Left kidney (tissue), 1 donor: ENCODE measurements at regions not wholly inside any gene's neighbourhood (a gene's known extent, or its start where the extent isn't known, plus 50 kb on each side); places are given as distances from the start of the nearest gene placed in this dataset.

ENCODE experiments used
- DNase-seq: peaks from one replicate; pipeline ENCODE4 v3.0.0-alpha.2; 2013

DNA sequence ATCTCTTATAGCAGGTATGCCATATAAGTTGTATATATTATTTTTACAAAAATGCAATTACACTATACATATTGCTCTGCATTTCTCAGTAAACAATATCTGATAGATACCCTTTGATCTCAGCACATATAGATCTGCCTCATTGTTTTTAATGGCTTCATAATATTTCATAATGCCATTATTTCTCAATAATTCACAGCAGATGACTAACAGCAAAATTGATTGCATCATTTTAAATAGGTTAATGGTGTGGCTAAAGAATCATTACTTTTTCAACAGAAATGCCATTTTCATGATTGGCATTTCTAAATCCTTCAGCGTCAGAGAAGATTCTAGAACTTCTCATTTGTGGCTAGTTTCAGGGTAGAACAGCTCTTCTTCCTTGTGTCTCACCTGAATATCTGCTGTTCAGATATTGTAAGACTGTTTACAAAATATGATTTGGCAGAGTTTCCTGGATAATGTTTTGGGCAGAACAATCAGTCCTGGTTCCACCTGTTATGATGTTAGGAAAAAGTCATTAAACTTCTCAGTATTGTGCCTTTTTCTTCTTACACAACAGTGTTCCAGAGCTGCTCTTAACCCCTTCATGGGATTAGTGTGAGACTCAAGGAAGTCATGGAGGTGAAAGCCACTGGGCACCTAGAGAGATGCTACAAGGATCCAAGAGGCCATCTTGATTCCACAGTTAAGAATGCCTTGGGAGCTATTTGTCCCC lies 397.6 kb upstream of the THBS1 start:
- no peak for DNase-seq

- no peak for DNase-seq
Observed at GRCh38 chr15:39184701-39185390, 396.0 kb upstream of the THBS1 start.

- no peak for DNase-seq
Observed at GRCh38 chr15:39188314-39188713, 392.6 kb upstream of the THBS1 start.

GRCh38 chr15:39188930-39189329 lies 391.9 kb upstream of the THBS1 start:
- DNase-seq: no peak

DNA sequence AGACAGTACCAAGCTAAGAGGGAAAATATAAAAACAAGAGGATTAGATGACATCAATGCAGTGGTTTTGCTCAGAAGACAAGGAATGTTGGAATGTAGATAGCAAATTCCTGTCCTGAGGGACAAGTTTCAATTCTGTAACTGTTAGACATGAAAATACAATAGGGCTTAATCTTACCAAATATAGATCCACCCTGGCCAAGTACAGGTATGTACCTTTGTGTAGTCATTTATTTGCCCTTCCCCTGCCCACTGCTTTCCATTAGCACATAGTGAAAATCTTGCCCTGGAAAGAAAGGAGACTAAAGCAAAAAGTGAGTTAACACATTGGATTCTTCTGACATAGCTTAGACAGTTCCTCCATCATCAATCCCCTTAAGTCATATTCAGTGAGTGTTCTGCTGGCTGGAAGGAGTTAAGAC lies 389.0 kb upstream of the THBS1 start:
- DNase-seq: no peak

DNA sequence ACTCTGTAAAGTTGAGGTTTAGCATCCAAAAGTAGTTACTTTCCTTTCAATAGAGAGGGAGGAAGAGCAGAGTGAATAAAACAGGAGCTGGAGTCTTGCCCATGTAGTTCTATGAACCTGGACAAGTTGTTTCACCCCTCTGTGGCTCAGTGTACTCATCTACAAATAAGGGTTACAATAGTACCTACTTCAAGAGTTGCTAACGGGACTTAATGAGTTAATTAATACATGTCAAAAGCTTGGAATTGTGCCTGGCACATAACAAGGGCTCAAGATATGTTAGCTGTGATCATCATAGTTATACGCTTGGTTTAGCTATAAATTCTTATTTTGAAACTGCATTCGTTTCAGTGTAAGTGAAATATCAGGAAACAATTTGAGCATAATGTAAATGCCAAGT lies 388.5 kb upstream of the THBS1 start:
- no peak for DNase-seq

DNA sequence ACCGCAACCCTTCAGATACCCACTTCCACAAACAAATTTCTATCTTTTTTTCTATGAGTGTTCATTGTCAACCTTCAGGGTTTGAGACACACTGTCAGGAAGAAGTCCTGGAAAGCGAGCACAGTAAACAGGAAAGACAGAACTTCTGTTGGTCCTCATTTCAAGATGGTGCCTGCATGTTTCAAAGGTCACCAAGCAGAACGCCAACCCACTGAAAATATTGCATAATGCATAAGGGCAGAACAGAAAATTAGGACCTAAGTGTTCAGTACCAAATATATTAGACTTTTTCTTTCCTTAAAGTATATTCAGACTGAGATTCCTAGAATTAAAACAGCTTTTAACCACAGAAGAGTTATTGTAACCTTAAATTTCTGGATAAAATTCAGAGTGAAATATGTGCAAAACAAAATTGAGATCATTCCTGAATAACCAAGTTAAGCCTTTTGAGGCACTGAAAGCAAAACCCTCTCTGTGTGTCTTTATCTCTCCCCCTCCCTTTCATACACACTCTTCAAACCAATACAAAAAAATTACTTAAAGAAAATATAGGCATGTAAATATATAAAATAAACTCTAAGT lies 387.8 kb upstream of the THBS1 start:
- no peak for DNase-seq

DNA sequence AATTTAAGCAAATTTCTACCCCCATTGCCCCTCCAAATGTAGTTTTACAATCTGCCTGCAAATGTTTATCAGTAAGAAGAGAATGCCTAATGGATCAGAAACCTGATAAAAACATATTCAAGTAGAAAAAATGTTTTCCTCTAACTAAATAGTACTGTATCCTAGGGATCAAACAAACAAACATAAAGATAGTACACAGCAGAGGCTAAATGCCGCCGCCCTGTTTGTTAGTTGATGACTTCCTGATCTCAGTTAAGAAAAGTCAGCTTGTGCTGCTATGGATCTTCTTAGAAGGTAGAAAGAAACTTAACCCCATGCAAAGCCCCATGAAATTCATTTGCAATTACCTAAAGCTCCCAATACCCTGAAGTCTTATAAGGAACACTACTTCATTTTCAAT lies 387.3 kb upstream of the THBS1 start:
- DNase-seq: no peak

- no peak for DNase-seq
Observed at GRCh38 chr15:39194106-39194830, 386.6 kb upstream of the THBS1 start.

GRCh38 chr15:39195961-39196486 lies 384.9 kb upstream of the THBS1 start:
- DNase-seq: no peak

GRCh38 chr15:39198044-39199000 lies 382.6 kb upstream of the THBS1 start:
- DNase-seq: no peak

GRCh38 chr15:39199076-39199475 lies 381.8 kb upstream of the THBS1 start:
- peak; percentile 51 for DNase-seq

DNA sequence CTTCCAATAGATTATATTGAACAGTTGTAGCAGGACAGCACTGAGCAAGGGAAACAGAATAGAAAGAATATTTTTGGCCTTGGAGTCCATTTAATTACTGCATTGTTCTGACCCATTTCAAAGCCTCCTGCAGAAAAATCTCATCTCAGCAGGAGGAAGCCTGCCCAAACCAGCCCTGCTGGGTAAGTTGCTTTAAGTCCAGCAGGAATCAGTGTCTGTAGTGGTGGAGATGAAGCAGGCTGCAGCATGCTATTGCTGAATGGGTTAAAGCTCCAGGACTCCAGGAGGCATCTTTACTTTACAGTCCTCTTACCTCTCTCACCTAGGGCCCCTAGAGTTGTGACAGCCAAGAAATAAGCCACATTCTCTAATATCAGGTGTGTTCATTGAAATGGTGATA lies 380.3 kb upstream of the THBS1 start:
- DNase-seq: no peak

DNA sequence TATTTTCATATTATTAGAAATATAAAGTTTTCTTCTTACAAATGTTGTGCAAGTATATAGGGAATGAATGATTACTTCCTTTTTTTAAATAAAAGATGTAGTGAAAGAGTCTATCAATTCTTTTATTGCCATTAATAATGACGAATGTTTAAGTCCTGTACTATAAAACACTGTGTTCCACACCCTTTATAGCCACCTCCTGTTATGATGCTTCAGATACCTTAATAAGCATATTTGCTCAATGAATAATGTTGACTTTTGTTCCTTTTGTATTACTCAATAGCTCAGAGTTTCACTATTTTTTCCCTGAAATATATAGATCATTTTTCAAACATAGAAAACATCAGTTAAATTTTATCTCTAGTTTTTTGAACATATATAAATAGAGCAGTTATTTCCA lies 378.2 kb upstream of the THBS1 start:
- DNase-seq: no peak

- DNase-seq: no peak
Observed at GRCh38 chr15:39204031-39204430, 376.8 kb upstream of the THBS1 start.

GRCh38 chr15:39205081-39205480 lies 375.8 kb upstream of the THBS1 start:
- no peak for DNase-seq

- DNase-seq: no peak
Observed at GRCh38 chr15:39205506-39206371, 375.1 kb upstream of the THBS1 start.

- DNase-seq: no peak
Observed at GRCh38 chr15:39207532-39208115, 373.3 kb upstream of the THBS1 start.

GRCh38 chr15:39208187-39208586 lies 372.7 kb upstream of the THBS1 start:
- DNase-seq: no peak
